ENCODE measurements at regions not wholly inside any gene's neighbourhood (a gene's known extent, or its start where the extent isn't known, plus 50 kb on each side); places are given as distances from the start of the nearest gene placed in this dataset.

DNA sequence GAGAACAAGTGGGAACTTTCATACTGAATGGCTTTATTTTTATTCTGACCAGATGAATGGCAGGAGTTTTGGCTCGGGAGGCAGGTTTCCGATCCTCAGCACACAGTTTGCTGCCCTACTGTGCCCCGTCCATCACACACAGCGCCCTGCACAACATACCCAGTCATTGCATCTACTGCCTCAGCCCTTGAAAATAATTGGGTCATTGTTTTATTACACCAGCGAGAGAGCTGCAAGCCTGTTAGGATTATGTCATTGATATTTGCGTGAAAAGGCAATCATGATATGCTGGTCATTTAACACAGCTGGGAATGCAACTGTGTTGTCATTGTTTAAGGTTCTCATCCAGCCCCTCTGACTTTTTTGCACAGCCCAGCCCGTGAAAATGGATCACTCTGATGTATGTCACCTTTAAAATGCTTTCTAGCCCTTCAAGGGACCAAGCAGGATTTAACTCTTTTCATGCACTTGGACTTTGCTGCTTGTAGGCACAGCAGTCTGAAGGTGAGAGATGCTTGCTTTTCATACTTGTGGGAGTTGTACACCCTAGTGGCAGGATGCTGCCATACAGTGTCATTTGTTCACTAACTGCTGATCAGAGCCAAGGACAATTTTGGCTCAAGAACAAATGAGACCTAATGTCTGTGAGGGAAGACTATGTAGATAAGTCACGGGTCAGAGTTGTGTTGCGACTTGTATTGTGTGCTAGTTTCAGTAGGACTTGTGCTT, 62.3 kb downstream of the RTL9 start:
- CTCF ChIA-PET = interaction anchor here (1.6 to 26.8 kb wide), 4 partner anchors 13 to 274 kb away, joined by 3 to 970 read pairs (median 126); no protein-coding TSS in a partner anchor
- TF ChIP-seq, protein P1, sequence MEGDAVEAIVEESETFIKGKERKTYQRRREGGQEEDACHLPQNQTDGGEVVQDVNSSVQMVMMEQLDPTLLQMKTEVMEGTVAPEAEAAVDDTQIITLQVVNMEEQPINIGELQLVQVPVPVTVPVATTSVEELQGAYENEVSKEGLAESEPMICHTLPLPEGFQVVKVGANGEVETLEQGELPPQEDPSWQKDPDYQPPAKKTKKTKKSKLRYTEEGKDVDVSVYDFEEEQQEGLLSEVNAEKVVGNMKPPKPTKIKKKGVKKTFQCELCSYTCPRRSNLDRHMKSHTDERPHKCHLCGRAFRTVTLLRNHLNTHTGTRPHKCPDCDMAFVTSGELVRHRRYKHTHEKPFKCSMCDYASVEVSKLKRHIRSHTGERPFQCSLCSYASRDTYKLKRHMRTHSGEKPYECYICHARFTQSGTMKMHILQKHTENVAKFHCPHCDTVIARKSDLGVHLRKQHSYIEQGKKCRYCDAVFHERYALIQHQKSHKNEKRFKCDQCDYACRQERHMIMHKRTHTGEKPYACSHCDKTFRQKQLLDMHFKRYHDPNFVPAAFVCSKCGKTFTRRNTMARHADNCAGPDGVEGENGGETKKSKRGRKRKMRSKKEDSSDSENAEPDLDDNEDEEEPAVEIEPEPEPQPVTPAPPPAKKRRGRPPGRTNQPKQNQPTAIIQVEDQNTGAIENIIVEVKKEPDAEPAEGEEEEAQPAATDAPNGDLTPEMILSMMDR (IDR thresholded peaks at IDR 0.05; ENCODE audit: insufficient read depth, low read length, missing control alignments) = peak; percentile 12
- POLR2A ChIA-PET = no interaction called here
- DNase-seq (ENCODE audit: low read depth, low spot score) = no peak
- H3K4me3 ChIP-seq (ENCODE audit: low read depth, low read length) = no peak overlapping the region

DNA sequence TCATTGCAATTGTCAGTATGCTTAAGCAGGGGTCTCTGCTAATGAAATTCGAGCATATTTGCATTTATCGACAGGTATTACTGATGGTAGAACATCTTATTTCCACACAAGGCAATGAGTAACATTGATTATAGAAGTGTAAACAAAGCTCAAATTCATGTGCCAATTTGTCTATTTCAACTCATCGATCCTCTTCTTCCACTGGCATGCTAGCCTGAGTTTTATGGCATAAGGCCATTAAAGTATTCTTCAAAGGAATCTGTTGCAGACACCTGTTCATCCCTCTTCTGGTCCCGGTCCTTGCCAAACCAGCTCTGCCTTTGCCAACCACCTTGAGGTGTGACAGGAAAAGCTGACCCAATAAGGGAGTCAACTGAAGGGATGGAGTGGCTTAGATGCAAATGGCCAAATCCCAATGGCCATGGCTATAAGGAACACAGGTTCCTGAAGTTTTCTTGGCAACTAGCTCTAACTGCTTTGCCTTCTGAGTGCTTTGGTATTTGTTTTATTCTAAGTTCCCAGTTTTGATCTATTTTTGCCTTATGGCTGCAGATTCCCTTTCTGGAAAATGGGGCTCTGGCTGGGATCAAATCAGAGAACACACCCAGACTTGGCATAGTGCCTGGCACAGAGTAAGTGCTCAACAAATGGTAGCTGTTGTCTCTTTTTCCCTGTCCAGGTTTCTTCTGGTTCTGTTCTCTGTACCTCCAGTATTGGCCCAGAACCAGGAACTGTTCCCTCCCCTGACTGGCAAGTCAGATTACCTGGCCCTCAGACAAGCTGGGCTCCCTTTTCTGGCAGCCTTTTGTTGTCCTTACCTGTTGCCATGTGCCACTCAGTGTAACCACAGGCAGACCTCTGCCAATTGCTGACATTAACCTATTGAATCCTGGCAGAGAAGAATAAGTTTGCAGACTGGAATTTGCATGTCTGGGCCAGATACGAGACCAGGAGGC, 63.1 kb downstream of the RTL9 start:
- ChIA-PET POLR2A (no interaction called here), CTCF (interaction anchor here (1.0 to 26.8 kb wide), 3 partner anchors 17 to 275 kb away, joined by 3 to 970 read pairs (median 5); no protein-coding TSS in a partner anchor)
- TF ChIP-seq, protein P1 (IDR thresholded peaks at IDR 0.05; ENCODE audit: insufficient read depth, low read length, missing control alignments) = no peak
- no peak overlapping the region for H3K4me3 ChIP-seq (ENCODE audit: low read depth, low read length)
- no peak for DNase-seq (ENCODE audit: low read depth, low spot score)

DNA sequence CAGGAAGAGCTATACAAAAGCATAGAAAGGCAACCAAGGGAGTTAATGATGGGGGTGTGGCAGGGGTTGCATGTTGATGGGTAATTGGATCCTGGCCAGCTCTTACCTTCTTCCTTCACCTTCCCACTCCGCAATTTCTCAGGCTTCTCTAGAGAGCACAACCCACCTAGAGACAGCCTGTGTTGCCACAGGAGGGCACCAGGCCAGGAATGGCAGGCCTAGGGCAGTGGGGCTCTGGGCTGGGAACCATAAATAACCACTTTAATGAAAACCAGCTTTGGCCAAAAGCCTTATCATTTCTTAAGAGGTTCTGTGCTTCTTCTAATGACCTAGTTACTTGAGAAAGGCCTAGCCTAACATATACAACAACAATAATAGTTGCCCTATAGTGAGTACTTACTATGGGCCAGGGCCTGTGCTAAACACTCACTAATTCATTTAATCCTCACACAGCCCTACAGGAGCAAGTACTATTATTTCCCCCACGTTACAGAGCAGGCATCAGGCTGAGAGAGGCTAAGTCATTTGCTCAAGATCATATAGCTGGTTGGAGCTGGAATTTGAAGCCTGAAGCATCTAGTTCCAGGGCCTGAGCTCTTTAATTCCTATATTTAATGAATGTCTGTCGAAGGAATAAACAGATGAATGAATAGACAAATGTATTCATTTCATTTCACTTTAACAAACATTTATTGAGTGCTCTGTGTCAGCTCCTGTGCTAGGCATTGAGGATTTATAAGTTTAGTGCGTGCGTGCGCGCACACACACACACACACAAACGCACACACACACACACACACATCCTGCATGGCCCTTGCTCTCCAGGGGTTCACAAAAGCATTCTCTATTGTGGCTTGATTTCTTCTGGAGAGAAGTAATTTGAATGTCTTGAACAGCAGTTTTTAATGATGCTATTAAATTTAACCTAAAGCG, 66.8 kb downstream of the RTL9 start:
- CTCF ChIA-PET = interaction anchor here (1.0 to 26.8 kb wide), 9 partner anchors 7 to 819 kb away, joined by 3 to 970 read pairs (median 4); no protein-coding TSS in a partner anchor
- DNase-seq (ENCODE audit: low read depth, low spot score) = no peak
- H3K4me3 ChIP-seq (ENCODE audit: low read depth, low read length) = no peak overlapping the region
- TF ChIP-seq, protein P1 (IDR thresholded peaks at IDR 0.05; ENCODE audit: insufficient read depth, low read length, missing control alignments) = no peak
- POLR2A ChIA-PET = no interaction called here

DNA sequence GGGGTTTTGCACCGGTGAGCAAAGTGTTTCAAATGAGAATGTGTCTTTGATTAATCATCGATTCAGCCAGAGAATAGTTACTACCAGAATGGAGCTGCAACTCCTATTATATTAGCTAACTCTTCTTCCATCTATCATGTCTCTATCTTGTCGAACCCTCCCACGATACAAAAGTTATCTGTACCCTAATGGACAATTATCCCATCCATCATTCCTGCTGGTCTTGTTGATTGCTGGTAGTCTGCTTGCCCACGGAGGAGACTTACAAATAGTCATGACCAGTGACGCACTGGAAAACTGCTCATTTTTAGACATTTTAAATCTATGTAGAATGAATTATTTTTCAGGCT, 67.5 kb downstream of the RTL9 start:
- no peak for DNase-seq (ENCODE audit: low read depth, low spot score)
- ChIA-PET POLR2A (no interaction called here), CTCF (interaction anchor here (1.0 to 26.8 kb wide), 5 partner anchors 7 to 279 kb away, joined by 3 to 970 read pairs (median 4); no protein-coding TSS in a partner anchor)
- no peak overlapping the region for H3K4me3 ChIP-seq (ENCODE audit: low read depth, low read length)
- TF ChIP-seq, protein P1 (IDR thresholded peaks at IDR 0.05; ENCODE audit: insufficient read depth, low read length, missing control alignments) = no peak

DNA sequence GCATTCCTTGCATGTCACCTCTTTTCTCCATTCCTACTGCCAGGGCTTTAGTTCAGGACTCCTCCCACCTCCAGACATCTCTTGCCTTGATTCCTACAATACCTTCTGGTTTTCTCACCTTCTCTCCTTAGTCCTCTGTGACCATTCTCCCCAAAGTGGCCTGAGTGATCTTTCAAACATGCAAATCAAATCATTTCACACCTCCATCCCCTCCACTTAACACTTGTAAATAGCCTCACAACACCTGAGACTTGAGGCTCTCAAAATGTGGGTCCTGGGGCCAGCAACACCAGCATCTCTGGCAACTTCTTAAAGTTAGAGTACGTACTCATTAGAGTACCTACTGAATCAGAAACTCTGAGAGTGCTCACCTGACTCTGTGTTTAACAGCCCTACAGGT, 68.4 kb downstream of the RTL9 start:
- no peak overlapping the region for H3K4me3 ChIP-seq (ENCODE audit: low read depth, low read length)
- DNase-seq (ENCODE audit: low read depth, low spot score) = no peak
- POLR2A ChIA-PET = no interaction called here
- CTCF ChIA-PET = interaction anchor here (1.3 to 2.2 kb wide), 2 partner anchors 8 to 14 kb away, joined by 3 to 4 read pairs; no protein-coding TSS in a partner anchor
- TF ChIP-seq, protein P1 (IDR thresholded peaks at IDR 0.05; ENCODE audit: insufficient read depth, low read length, missing control alignments) = no peak
